ENCODE measurements at regions not wholly inside any gene's neighbourhood (a gene's known extent, or its start where the extent isn't known, plus 50 kb on each side); places are given as distances from the start of the nearest gene placed in this dataset.
A peak's percentile ranks its signal among the peaks of the same experiment; 100 is the strongest.

DNA sequence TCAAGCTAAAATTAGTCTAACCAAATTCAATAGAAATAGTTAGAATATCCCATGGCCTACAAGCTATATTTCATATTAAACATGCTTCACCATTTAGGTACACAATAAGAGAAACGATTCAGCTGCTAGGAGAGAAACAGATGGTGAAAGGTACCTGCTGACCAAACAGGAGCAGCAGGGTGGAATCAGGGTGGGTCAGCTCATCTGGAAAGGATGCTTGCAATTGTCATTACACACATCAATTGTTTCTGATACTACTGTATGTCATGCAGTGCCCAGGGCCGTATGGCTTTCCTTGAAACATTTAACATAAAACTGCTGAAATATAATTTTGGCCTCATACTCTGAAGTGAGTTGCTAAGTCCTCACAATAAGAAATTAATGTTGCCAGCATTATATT, 776.0 kb downstream of the DACH1 start:
- DNase-seq (ENCODE audit: low read depth in 4 of 4, low spot score in 3 of 4): no peak

DNA sequence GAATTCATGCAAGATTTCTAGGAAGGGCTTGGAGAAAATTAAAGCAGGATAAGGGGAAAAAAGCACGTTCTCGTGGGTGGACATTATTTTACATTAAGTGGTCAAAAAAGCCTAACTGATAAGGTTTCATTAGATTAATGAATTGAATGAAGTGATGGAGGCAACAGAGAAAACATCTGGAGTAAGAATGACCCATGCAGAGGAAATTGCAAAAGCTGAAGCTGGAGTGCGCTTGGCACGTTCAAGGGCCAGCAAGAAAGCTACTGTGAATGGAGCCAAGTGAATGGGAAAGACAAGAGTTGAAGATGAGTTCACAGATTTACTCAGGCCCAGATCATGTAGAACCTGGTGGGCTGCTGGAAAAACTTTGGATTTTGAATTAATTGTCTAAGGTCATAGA, 777.9 kb downstream of the DACH1 start:
- no peak for DNase-seq (ENCODE audit: low read depth in 4 of 4, low spot score in 3 of 4)

DNA sequence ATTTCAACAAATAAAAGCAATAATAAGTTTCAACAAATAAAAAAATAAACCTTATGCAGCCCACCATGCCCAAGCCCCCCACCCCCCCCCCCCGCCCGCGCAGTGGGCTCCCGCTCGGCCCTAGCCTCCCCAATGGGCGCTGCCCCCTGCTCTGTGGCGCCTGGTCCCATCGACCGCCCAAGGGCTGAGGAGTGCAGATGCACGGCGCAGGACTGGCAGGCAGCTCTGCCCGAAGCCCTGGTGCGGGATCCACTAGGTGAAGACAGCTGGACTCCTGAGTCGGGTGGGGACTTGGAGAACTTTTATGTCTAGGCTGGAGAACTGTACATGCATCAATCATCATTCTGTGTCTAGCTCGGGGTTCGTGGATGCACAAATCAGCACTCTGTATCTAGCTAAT, 779.6 kb downstream of the DACH1 start:
- no peak for DNase-seq (ENCODE audit: low read depth in 4 of 4, low spot score in 3 of 4)

DNA sequence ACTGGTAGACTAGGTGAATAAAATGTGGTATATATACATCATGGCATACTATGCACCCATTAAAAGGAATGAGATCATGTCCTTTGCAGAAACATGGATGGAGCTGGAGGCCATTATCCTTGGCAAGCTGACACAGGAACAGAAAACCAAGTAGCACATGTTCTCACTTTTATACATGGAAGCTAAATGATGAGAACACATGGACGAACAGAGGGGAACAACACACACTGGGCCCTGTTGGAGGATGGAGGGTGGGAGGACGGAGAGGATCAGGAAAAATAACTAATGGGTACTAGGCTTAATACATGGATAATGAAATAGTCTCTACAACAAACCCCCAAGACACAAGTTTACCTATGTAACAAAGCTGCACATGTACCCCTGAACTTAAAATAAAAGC, 780.0 kb downstream of the DACH1 start:
- DNase-seq (ENCODE audit: low read depth in 4 of 4, low spot score in 3 of 4): no peak

DNA sequence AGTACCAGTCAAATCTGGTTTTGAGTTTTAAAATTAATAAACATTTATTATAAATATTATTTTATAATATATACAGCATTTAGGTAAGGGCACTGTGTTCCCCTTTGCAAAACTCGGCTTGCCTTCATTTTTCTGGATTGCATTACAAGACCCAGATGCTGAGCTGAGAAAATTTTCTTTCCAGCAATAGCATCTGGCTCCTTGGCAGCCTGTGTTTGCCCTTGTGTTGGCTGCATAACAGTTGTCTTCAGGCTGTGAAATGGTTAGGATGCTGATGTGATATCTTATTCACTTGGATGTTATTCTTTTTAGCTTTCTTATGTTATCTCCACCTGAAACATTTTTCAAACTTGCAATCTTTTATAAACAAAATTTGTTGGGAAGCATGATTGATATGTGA, 784.4 kb downstream of the DACH1 start:
- DNase-seq (ENCODE audit: low read depth in 4 of 4, low spot score in 3 of 4): no peak

DNA sequence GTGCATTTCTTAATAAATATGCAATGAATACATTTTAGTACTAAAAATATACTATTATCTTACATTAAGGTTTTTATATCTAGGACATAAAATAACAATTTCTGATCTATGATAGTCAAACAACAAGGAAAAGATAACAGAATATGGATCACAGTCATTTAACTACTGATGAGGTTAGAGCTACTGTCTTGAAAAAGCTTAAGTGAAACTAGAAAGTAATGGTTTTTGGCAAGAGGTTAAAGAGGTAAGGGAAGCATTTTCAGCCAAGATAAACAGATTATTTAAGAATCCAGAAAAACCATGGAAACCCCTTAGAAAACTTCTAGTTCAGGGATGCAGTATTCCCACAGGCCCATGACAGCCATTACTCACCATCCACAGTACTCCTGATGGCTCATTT, 787.4 kb downstream of the DACH1 start:
- no peak for DNase-seq (ENCODE audit: low read depth in 4 of 4, low spot score in 3 of 4)

DNA sequence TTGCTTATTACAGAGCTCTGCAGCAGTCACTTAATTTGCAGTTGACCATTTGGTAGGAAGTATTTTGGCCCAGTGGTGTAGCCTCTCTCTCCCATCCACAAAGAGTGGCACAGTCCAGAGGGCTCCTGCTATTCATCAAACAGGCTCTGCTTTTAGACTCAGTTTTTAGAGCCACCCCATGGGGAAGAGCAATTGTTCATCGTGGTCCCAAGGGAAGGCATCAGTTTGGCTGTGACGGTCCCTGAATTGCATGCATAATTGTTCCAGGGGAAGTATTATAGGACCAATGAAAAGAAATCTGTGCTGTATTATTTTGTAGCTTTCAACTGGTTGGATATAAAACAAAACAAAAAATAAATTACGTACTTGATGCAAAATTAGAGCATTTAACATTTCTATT, 799.0 kb downstream of the DACH1 start:
- DNase-seq (ENCODE audit: low read depth in 4 of 4, low spot score in 3 of 4): no peak

DNA sequence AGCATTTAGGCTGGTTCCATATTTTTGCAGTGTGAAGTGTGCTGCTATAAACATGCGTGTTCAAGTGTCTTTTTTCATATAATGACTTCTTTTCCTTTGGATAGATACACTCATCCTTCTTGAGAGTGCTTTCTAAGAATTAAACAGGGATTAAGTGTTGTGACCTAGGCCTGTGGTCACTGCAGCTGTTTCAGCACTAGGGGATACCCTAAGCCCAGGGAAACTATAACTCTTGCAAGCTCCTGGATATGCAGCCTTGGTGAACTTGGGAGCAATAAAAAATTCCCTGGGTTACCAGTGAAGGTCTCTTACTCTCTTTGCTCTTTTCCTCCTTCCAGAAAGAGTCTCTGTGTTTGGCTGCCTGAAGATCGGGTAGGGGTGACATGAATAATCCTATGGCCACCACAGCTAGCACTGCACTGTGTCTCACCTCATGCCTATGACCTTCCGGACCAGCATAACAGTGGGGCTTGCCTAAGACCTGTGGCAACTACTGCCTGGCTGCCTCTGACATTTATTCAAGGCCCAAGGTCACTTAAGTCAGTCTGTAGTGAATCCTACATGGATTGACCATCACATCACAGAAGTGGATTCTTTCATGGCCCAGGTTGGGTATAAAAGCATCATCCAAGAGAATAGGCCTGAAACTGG, 799.7 kb downstream of the DACH1 start:
- DNase-seq (ENCODE audit: low read depth in 4 of 4, low spot score in 3 of 4): peak in 3 of 4 donors; percentile 2 to 8 (median 8)

DNA sequence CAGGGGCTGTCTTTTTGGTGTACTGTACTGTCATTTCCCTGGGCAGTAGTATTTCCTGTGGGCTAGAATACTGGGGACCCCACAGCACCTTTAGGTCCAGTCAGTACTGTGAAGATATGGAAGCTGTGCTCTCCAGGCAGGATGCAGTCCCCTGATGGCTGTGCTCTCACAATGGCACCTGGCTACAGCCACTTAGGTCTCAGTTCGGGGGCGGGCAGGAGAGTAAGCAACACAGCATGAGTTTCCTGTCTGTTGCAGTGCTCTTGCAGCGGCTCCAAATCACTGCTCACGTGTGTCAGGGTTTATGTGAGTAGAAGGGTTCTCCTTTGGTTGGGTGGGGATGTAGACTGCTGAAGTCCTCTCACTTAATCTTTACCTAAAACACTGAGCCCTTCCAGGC, 810.4 kb downstream of the DACH1 start:
- DNase-seq (ENCODE audit: low read depth in 4 of 4, low spot score in 3 of 4): no peak

DNA sequence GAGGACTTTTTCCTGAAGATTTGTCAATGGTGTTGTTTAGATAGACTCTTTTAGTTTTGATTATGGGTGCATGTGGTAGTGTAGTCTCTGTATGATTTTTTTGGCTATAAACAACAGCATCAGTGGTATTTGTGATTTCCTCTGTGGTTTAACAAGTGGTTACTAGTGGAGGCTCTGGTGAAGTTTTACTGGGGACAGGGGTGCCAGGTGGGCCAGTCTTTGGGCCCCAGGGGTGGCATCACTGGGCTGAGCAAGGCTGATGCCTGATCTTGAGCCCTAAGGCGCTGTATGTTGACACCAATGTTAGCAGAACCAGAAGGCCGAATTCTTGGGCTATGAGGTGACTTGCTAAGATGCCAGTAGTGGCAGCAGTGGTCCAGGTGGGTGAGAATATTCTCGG, 811.4 kb downstream of the DACH1 start:
- DNase-seq (ENCODE audit: low read depth in 4 of 4, low spot score in 3 of 4): no peak

DNA sequence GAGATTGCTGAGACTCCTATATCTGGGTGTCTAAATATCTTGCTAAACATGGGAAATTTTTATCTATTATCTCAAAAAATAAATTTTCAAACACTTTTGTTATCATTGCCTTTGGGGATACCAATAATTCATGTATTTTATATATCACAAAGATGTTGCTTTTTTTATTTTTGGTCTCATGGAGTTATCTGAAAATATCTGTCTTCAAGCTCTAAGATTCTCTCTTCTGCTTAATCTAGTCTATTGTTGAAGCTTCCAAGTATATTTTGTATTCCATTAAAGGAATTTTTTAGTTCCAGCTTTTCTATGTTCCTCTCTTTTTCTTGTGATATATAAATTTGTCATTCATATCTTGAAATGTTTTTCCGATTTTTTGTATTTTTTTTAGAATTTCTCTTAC, 812.0 kb downstream of the DACH1 start:
- DNase-seq (ENCODE audit: low read depth in 4 of 4, low spot score in 3 of 4): no peak

DNA sequence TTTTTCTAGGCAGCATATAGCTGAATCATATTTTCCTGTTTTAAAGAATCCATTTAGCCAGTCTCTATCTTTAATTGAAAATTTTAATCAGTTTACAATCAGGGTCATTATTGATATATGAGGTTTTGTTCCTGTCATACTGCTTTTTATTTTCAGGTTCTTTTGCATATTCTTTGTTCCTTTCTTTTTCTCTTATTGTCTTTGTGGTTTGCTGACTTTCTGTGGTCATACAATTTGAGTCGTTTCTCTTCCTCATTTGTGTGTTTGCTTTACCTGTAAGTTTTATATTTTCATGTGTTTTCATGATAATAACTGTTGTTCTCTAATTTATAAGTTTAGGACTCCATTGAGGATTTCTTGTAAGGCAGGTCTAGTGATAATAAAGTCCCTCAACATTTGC, 812.6 kb downstream of the DACH1 start:
- DNase-seq (ENCODE audit: low read depth in 4 of 4, low spot score in 3 of 4): no peak

DNA sequence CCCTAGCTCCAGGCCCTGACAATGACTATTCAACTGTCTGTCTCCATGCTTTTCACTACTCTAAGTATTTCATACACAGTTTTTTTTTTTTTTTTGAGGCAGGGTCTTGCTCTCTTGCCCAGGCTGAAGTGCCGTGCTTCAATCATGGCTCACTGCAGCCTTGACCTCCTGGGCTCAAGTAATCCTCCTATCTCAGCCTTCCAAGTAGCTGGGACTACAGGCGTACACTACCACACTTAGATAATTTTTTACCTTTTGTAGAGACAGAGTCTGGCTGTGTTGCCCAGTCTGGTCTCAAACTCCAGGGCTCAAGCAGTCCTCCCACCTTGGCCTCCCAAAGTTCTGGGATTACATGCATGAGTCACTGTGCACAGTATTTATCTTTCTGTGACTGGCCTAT, 815.4 kb downstream of the DACH1 start:
- no peak for DNase-seq (ENCODE audit: low read depth in 4 of 4, low spot score in 3 of 4)

DNA sequence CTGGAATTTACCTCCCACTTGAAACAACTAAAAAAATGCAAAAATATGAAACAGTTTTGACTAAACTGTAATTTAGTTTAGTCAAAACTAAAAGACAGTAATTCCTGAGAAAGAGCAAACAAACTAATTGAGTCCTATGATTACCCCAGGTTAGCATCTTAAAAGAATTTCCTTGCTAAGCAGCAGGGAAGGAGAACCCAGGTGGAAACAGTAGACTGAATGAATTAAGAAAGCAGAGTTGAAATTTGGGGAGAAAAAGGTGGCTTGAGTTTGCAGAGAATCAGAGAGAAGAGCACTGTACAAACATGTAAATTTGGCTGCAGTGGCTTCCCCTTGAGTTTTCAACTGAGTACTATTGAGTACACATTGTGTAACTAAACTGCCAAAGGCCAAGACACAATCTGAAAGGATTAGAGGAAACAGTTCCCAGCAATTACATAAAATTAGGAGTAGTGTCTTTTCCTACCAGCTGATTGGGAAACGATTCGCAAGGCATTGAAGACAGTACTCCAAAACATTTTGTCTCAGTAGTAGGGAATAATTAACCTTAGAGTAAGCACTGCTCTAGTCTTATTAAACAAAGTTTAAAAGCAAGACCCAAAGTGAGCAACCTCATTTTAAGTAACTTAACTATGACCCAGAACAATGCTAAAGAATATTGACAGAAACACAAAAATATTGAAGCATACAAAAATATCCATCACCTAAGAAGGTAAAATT, 820.5 kb downstream of the DACH1 start:
- no peak for DNase-seq (ENCODE audit: low read depth in 4 of 4, low spot score in 3 of 4)

DNA sequence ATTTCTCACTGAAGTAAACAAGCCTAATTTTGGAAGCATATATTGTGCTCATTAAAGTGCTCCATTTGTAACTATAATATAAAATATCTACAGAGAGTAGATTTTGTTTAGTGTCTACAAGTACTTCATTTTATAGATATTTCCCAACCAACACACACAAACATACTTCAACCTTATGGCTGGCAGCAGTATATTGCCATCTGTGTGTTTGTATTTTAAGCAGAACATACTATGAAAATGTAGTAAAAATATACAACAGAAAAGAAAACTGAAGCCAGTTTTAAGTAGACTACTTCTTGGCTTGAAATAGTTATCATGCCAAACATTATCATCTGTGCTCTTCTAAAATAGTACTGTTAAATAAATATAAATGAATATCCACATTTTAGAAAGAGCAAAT, 821.9 kb downstream of the DACH1 start:
- DNase-seq (ENCODE audit: low read depth in 4 of 4, low spot score in 3 of 4): no peak

DNA sequence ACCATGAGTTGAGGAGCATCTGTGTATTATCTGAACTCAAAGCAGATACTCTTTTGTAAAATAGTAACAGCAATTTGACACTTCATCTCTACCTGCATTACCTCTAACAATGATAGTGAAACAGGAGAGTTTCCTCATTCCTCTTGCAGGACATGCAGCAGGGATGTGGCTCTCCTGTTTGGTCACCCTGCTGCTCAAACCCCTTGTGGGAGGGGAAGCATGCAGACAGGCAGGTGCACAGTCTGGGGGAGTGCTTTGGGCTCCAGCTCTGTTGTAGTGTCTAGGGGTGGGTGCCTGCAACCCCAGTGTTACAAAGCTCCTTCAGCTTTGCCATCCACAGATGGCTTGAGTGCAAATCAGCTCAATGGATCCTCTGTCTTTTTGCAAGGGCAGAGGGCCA, 827.6 kb downstream of the DACH1 start:
- no peak for DNase-seq (ENCODE audit: low read depth in 4 of 4, low spot score in 3 of 4)

DNA sequence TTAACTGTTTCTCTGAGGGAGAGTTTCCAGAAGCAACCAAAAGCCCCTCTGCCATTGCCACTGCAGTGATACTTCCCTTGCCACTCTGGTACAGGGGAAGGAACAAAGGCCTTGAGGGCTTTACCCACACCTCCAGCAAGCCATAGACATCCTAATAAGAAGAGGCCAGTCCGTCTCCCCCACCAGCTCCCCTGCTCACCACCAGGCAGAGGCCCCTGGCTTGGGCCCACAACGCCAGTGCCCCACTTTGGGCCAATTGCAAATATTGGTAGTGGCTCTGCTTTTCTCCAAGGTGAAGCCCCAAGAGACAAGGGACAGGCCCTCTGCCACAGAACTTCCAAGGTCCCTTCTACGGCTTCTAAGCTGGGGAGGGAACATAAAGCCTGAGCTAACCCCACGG, 833.0 kb downstream of the DACH1 start:
- no peak for DNase-seq (ENCODE audit: low read depth in 4 of 4, low spot score in 3 of 4)

DNA sequence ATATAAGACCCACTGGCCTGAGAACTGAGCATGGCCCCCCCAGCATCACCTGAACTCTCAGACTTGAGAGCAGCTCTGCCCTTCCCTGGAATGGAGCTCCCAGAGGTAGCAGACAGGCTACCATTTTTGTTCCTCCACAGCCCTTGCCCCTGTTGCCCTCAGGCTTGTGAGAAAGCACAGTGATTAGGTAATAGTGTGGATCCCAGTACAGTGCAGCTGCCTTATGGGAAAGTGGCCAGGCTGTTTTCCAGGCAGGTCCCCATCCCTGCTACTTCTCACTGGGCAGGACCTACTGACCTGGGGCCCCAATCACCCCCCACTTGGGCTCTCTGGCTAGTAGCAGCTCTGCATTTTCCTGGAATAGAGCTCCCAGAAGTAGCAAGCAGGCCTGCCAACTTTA, 834.0 kb downstream of the DACH1 start:
- DNase-seq (ENCODE audit: low read depth in 4 of 4, low spot score in 3 of 4): no peak

DNA sequence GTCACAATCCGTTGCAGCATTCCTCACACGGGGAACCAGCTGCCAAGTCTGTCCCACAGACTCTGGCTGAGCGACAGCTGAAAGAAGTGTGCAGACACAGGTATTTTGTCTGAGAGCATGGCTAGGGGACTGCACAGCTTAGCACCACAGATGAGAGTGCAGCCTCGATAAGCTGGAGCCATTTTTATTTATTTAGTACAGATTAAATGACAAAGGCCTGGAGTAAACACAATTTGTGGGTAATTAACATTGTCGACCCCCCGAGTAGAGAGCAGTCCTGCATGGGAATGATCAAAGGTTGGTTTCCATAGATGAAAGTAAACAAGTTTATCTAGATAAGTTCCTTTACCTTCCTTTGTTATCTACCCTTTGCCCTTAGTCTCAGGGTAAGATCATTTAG, 836.2 kb downstream of the DACH1 start:
- no peak for DNase-seq (ENCODE audit: low read depth in 4 of 4, low spot score in 3 of 4)

DNA sequence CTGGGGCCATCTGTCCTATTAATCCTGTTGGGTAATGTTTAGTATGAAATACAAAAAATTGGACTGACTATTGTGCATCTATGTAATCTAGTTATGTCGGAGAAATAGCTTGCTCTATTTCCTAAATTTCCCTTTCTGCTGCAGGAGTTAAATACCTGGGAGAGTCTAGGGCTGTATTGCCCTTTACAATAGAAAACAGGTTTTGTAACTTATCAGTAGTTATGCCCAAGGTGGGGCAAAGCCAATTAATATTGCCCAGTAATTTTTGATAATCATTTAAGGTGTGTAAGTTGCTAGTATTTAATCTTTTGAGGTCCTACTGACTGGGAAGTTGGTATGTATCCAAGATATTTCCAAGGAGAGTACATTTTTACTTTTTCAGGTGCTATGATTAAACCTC, 838.1 kb downstream of the DACH1 start:
- no peak for DNase-seq (ENCODE audit: low read depth in 4 of 4, low spot score in 3 of 4)

DNA sequence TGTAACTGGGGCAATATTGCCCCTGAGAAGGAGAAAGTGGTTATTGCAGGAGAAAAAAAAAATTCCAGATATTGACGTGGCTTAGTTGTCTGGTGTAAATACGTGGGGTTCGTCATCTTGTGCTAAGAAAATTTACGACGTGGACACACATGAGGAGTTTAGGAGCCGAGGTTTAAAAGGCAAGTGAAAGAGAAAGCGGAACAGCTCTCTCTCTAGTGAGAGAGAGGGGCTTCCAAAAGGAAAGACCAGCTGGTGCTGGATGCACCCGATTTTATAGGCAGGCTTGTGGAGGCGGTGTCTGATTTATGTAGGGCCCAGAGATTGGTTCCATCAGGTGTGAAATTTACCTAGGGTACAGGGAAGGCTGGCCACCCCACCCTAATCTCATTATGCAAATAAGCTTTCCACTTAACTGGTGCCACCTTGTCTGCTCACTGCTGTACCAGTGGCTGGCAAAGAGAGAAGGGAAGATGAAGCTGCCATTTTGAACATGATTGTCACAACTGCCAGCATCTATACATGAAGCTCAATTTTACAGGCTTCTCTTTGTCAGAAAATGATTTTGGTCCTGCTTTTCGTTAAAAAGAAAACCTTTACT, 845.1 kb downstream of the DACH1 start:
- peak in 3 of 4 donors; percentile 11 to 30 (median 24) for DNase-seq (ENCODE audit: low read depth in 4 of 4, low spot score in 3 of 4)

DNA sequence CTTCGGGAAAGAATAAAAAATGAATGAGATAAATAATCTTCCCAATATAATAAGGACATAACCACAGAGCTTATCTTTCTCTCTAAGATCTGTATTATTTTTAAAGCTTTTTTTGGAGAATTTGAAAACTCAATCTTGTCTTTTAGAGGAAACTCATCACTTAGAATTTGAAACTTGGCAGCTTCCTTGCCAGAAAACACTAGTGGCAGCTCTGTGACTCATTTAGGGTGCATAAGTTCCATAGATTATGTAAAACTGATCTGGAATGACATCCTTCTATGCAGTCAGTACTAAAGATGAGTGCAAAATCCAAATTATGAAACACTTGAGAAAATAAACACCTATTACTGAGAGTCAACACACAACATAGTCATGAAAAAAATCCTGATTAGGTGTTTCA, 848.0 kb downstream of the DACH1 start:
- no peak for DNase-seq (ENCODE audit: low read depth in 4 of 4, low spot score in 3 of 4)

Measured in right renal pelvis (tissue), 4 donors.